ENCODE measurements at regions not wholly inside any gene's neighbourhood (a gene's known extent, or its start where the extent isn't known, plus 50 kb on each side); places are given as distances from the start of the nearest gene placed in this dataset.

DNA sequence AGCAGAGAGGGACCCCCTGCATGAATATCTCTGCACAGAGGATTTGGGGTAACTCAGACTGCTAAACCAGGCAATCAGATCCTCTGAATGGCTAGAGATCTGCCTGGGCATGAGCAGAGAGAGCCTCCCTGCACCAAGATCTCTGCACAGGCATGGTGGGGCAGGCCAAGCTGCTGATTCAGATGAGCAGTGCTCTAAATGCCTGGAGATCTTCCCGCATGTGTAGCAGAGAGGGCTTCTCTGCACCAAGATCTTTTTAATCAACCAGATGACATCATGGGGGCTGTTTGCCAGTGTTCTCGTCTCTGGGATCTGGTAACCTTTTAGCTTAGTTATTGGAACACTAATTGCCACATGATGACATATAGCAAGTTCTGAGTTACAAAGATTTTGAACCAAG, 301.3 kb upstream of the GALNT5 start:
- Mint-ChIP-seq H3K27me3 (ENCODE audit: insufficient read depth, unreplicated experiment) (no peaks in the 10 kb centered on the region), H3K4me3 (ENCODE audit: unreplicated experiment) (no peak overlapping the region), H3K4me1 (ENCODE audit: low read depth, unreplicated experiment) (no peaks in the 10 kb centered on the region), H3K9me3 (ENCODE audit: unreplicated experiment) (peaks cover 8% of the 10 kb centered on the region), H3K36me3 (ENCODE audit: insufficient read depth, unreplicated experiment) (no peaks in the 10 kb centered on the region), H3K27ac (ENCODE audit: unreplicated experiment) (no peak overlapping the region)
- ChIA-PET CTCF (no interaction called here), POLR2A (no interaction called here)
- no TSS peak for BruUV-seq (replicated peaks)
- Histone ChIP-seq H3K27me3 (replicated peaks; ENCODE audit: control insufficient read depth, insufficient read depth, low read length) (no peaks in the 10 kb centered on the region), H3K36me3 (ENCODE audit: control insufficient read depth, insufficient read depth, low read length) (no peaks in the 10 kb centered on the region), H3K4me3 (ENCODE audit: low read depth, low read length) (no peak overlapping the region), H3K9me3 (peaks cover 7% of the 10 kb centered on the region), H3K4me1 (no peaks in the 10 kb centered on the region)
- no peak for DNase-seq
- no peak for TF ChIP-seq CTCF (IDR thresholded peaks at IDR 0.05; ENCODE audit: insufficient read depth in 1 of 2, low read depth in 1 of 2, low read length in 1 of 2, severe bottlenecking in 1 of 2, unreplicated experiment in 1 of 2)
- intact Hi-C loops (cut with micrococcal nuclease; ENCODE audit: unreplicated experiment): no loop called here

- H3K4me3 ChIP-seq (ENCODE audit: low read depth, low read length): no peak overlapping the region
- intact Hi-C loops (cut with micrococcal nuclease; ENCODE audit: unreplicated experiment): no loop called here
- no peak overlapping the region for H3K4me3 Mint-ChIP-seq (ENCODE audit: unreplicated experiment)
- DNase-seq: no peak
- no peak overlapping the region for H3K27ac Mint-ChIP-seq (ENCODE audit: unreplicated experiment)
- H3K36me3 ChIP-seq (ENCODE audit: control insufficient read depth, insufficient read depth, low read length): no peaks in the 10 kb centered on the region
- H3K27me3 Mint-ChIP-seq (ENCODE audit: insufficient read depth, unreplicated experiment): no peaks in the 10 kb centered on the region
- H3K36me3 Mint-ChIP-seq (ENCODE audit: insufficient read depth, unreplicated experiment): no peaks in the 10 kb centered on the region
- BruUV-seq (replicated peaks): no TSS peak
- ChIA-PET CTCF (interaction anchor here (0.6 kb wide), 1 partner anchor 285 kb away, joined by 3 read pairs; no protein-coding TSS in a partner anchor), POLR2A (no interaction called here)
- no peaks in the 10 kb centered on the region for H3K27me3 ChIP-seq (replicated peaks; ENCODE audit: control insufficient read depth, insufficient read depth, low read length)
- H3K9me3 Mint-ChIP-seq (ENCODE audit: unreplicated experiment): peaks cover 14% of the 10 kb centered on the region
- H3K4me1 Mint-ChIP-seq (ENCODE audit: low read depth, unreplicated experiment): no peaks in the 10 kb centered on the region
- TF ChIP-seq CTCF (IDR thresholded peaks at IDR 0.05; ENCODE audit: insufficient read depth in 1 of 2, low read depth in 1 of 2, low read length in 1 of 2, severe bottlenecking in 1 of 2, unreplicated experiment in 1 of 2): no peak
- H3K9me3 ChIP-seq: peaks cover 7% of the 10 kb centered on the region
- H3K4me1 ChIP-seq: no peaks in the 10 kb centered on the region
These were observed 299.1 kb upstream of the GALNT5 start for GRCh38 chr2:156958374-156958773.

- ChIA-PET POLR2A (no interaction called here), CTCF (no interaction called here)
- peaks cover 7% of the 10 kb centered on the region for H3K9me3 ChIP-seq
- H3K36me3 Mint-ChIP-seq (ENCODE audit: insufficient read depth, unreplicated experiment): no peaks in the 10 kb centered on the region
- no peak overlapping the region for H3K27ac Mint-ChIP-seq (ENCODE audit: unreplicated experiment)
- no peaks in the 10 kb centered on the region for H3K36me3 ChIP-seq (ENCODE audit: control insufficient read depth, insufficient read depth, low read length)
- BruUV-seq (replicated peaks): no TSS peak
- peaks cover 14% of the 10 kb centered on the region for H3K9me3 Mint-ChIP-seq (ENCODE audit: unreplicated experiment)
- DNase-seq: no peak
- H3K27me3 ChIP-seq (replicated peaks; ENCODE audit: control insufficient read depth, insufficient read depth, low read length): no peaks in the 10 kb centered on the region
- H3K4me1 ChIP-seq: no peaks in the 10 kb centered on the region
- H3K4me3 ChIP-seq (ENCODE audit: low read depth, low read length): no peak overlapping the region
- TF ChIP-seq CTCF (IDR thresholded peaks at IDR 0.05; ENCODE audit: insufficient read depth in 1 of 2, low read depth in 1 of 2, low read length in 1 of 2, severe bottlenecking in 1 of 2, unreplicated experiment in 1 of 2): no peak
- no peaks in the 10 kb centered on the region for H3K4me1 Mint-ChIP-seq (ENCODE audit: low read depth, unreplicated experiment)
- no peaks in the 10 kb centered on the region for H3K27me3 Mint-ChIP-seq (ENCODE audit: insufficient read depth, unreplicated experiment)
- H3K4me3 Mint-ChIP-seq (ENCODE audit: unreplicated experiment): no peak overlapping the region
- intact Hi-C loops (cut with micrococcal nuclease; ENCODE audit: unreplicated experiment): no loop called here
These were observed 298.0 kb upstream of the GALNT5 start for GRCh38 chr2:156959481-156959880.

All from Caco-2 (cell line).